22Rv1 (cell line): ENCODE measurements at regions not wholly inside any gene's neighbourhood (a gene's known extent, or its start where the extent isn't known, plus 50 kb on each side); places are given as distances from the start of the nearest gene placed in this dataset.

ENCODE experiments used
- H3K27ac ChIP-seq: fragments of 450-650 bp; 2 replicates; pipeline ENCODE4 v1.5.1; 2017
- ZFX ChIP-seq: fragments of 450-650 bp; IDR thresholded peaks from 2 replicates; pipeline ENCODE4 v1.6.1; 2017; ENCODE audit warnings: antibody characterized with exemption, borderline replicate concordance
- TF ChIP-seq, protein P1 (sequence below): fragments of 450-650 bp; IDR thresholded peaks from 2 replicates; pipeline ENCODE4 v1.5.1; 2017; ENCODE audit warnings: mild to moderate bottlenecking

DNA sequence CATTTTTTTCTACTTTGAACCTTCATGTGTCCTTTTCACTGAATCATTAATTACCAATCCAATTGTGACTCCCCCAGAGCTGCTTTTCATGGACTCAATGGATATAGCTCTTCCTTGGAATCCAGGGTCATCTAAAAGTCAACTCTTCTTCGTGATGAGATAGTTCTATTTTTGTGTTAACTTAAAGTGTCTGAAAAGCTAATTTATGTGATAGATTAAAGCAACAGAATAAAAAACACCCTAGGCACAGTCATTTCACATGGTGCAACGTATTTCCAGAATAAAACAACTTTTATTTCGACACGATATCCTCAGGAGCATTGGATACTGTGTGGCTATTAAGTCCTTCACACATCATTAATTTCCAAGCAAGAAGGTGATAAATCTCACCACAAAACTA is 250.6 kb upstream of the SPHKAP start:
- H3K27ac ChIP-seq = no peak overlapping the region
- no peak for TF ChIP-seq ZFX
- TF ChIP-seq, protein P1, sequence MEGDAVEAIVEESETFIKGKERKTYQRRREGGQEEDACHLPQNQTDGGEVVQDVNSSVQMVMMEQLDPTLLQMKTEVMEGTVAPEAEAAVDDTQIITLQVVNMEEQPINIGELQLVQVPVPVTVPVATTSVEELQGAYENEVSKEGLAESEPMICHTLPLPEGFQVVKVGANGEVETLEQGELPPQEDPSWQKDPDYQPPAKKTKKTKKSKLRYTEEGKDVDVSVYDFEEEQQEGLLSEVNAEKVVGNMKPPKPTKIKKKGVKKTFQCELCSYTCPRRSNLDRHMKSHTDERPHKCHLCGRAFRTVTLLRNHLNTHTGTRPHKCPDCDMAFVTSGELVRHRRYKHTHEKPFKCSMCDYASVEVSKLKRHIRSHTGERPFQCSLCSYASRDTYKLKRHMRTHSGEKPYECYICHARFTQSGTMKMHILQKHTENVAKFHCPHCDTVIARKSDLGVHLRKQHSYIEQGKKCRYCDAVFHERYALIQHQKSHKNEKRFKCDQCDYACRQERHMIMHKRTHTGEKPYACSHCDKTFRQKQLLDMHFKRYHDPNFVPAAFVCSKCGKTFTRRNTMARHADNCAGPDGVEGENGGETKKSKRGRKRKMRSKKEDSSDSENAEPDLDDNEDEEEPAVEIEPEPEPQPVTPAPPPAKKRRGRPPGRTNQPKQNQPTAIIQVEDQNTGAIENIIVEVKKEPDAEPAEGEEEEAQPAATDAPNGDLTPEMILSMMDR = no peak

DNA sequence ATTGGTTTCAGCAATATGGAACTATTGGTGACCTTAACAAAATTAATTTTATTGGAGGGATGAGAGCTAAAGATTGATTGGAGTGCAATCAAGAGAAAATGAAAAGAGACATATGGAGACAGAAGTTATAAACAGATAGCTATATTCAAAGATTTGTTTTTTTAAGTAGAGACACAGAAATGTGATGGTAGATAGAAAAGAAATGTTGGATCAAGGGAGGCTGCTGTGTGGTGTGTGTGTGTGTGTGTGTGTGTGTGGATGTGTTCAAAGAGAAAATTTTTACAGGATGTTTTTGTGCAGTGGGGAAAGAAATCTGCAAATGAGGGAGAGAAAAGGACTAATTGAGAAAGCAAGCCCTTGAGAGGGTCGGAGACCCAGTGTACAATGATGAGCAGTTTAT is 249.5 kb upstream of the SPHKAP start:
- TF ChIP-seq, protein P1 = no peak
- no peak for TF ChIP-seq ZFX
- H3K27ac ChIP-seq = no peak overlapping the region

DNA sequence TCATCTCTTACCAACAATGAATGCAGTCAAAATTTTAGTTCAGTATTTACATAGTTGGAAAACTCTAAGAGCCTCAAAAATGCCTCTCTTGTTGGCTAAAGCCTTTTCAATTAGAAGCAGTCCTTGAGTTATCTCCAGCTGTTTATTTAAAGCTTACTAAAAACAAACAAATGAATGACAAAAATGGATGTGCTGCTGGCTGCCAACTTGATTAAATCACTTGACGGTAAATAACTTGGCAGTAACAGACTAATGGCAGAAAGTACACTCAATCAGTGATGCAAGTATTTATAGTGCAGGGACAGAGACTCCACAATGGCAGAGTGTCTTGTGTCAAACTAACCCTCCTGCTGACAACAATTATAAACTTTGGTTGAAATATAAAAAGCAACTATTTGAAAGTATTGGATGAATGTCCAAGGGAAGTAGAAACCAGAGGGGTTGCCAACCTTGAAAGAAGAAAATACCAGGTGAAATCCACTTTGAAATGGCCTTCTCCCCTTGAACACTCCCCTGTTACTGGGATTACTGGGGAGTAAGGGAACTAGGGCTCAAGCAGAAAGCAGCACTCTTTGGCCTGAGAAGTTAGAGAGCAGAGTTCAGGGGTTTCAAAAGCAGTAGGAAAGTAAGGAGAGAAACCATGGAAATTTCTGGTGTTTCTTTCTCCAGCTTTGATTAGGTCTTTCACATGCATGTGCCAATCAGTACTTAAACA is 245.2 kb upstream of the SPHKAP start:
- H3K27ac ChIP-seq = peak overlapping the region; percentile 47
- TF ChIP-seq, protein P1 = no peak
- no peak for TF ChIP-seq ZFX

- peak overlapping the region; percentile 47 for H3K27ac ChIP-seq
These were observed 244.0 kb upstream of the SPHKAP start for GRCh38 chr2:228425411-228426060.

GRCh38 chr2:228417956-228418355 is 236.5 kb upstream of the SPHKAP start:
- TF ChIP-seq ZFX = no peak
- TF ChIP-seq, protein P1 = no peak
- no peak overlapping the region for H3K27ac ChIP-seq

DNA sequence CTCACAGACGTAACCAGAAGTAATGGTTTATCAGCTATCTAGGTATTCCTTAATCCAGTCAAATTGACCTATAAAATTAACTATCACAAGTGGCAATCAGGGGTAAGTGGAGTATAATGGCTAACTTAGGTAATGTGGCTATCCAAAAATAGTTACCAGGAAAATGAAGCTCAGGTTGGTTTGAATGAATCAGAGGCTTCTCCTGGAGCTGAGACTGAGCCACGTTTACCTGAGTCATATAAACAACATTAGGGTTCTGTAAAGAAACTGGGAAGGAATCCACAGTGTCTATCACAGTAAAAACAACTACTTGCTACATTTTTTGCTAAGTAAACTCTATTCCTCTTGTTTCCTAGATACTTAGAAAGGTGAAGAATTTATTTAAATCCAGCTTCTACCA is 236.0 kb upstream of the SPHKAP start:
- TF ChIP-seq ZFX = no peak
- TF ChIP-seq, protein P1 = no peak

GRCh38 chr2:228410061-228410460 is 228.6 kb upstream of the SPHKAP start:
- no peak overlapping the region for H3K27ac ChIP-seq
- TF ChIP-seq, protein P1 = no peak
- TF ChIP-seq ZFX = no peak

More for the DNA sequence above, 236.0 kb upstream of the SPHKAP start:
- H3K27ac ChIP-seq = no peak overlapping the region
